ENCODE measurements at regions not wholly inside any gene's neighbourhood (a gene's known extent, or its start where the extent isn't known, plus 50 kb on each side); places are given as distances from the start of the nearest gene placed in this dataset.

DNA sequence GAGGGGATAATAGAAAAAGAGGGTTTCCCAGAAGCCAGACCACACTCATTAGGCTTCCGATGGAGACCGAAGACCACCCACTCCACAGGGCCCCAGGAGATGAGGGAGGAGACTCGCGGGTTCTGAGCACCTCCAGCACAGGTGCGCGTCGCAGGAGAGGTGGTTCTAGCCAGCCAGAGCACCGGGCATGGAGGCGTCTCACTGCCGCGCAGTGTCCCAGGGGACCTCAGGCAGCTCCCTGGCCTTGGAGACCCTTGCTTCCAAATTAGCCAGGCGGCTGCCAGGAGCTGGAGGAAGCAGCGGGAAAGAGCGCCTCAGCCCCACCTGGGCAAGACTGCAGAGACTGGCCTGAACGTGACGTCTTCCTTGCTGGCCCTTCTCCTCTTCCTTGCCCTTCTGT is 115.4 kb upstream of the FBXL7 start:
- Histone ChIP-seq H3K27ac (ENCODE audit: low read depth, low read length, severe bottlenecking) (no peak overlapping the region), H3K9me3 (ENCODE audit: control insufficient read depth, low read length) (no peaks in the 10 kb centered on the region), H3K36me3 (ENCODE audit: control insufficient read depth, insufficient read depth, low read length) (no peaks in the 10 kb centered on the region), H3K4me1 (ENCODE audit: control insufficient read depth, insufficient read depth, low read length, poor library complexity, severe bottlenecking) (no peaks in the 10 kb centered on the region), H3K4me3 (ENCODE audit: extremely low read depth, insufficient read depth, low read length, poor library complexity, severe bottlenecking) (no peak overlapping the region)
- WGBS, 2 experiments (ENCODE audit: insufficient coverage in 2 of 2), result 95 to 97% methylated on average over 12 to 14 of the region's 16 CpGs

DNA sequence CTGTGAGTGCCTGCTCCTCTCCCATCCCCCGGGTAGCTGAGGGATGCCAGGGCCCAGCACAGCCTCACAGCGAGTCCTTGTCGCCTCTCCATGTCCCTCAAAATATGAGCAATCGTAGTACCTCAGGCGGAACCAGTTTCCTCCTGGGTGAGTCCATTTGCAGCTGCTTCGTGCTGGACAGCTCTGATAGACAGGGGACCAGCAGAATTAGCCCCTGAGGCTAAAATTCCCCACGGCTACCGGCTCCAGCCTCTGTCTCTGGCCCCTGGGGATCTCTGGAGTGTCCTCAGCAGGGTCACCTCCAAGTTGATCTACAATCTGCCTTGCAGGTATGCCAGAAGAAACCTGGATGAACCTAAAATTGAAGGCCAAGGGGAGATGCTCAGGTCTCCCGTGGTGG is 115.8 kb upstream of the FBXL7 start:
- H3K36me3 ChIP-seq (ENCODE audit: control insufficient read depth, insufficient read depth, low read length), result no peaks in the 10 kb centered on the region
- WGBS, 2 experiments (ENCODE audit: insufficient coverage in 2 of 2), result 75 to 87% methylated on average over 6 to 7 of the region's 9 CpGs
- no peaks in the 10 kb centered on the region for H3K9me3 ChIP-seq (ENCODE audit: control insufficient read depth, low read length)
- H3K4me3 ChIP-seq (ENCODE audit: extremely low read depth, insufficient read depth, low read length, poor library complexity, severe bottlenecking), result no peak overlapping the region
- no peak overlapping the region for H3K27ac ChIP-seq (ENCODE audit: low read depth, low read length, severe bottlenecking)
- H3K4me1 ChIP-seq (ENCODE audit: control insufficient read depth, insufficient read depth, low read length, poor library complexity, severe bottlenecking), result no peaks in the 10 kb centered on the region

DNA sequence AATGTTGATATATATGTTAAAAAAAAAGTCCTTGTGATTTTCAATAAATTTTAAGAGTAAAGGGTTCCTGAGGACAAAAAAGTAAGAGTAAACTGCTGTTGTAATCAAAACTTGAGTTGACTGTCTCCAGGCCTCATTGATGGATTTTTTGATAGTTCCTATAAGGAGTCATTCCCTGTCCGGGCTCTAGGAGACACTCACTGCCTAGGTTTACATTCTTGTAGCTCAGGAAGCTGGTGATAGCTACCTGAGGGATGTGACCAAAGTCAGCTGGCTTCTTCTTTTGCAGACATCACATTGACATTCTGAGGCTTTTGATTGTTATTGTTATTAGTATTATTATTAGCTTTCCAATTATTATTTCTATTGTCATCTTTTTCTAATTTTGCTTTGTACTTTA is 116.5 kb upstream of the FBXL7 start:
- Histone ChIP-seq H3K4me3 (ENCODE audit: extremely low read depth, insufficient read depth, low read length, poor library complexity, severe bottlenecking) (no peak overlapping the region), H3K9me3 (ENCODE audit: control insufficient read depth, low read length) (no peaks in the 10 kb centered on the region), H3K36me3 (ENCODE audit: control insufficient read depth, insufficient read depth, low read length) (no peaks in the 10 kb centered on the region), H3K27ac (ENCODE audit: low read depth, low read length, severe bottlenecking) (no peak overlapping the region), H3K4me1 (ENCODE audit: control insufficient read depth, insufficient read depth, low read length, poor library complexity, severe bottlenecking) (no peaks in the 10 kb centered on the region)
- WGBS, 2 experiments (ENCODE audit: insufficient coverage in 2 of 2), result 50 to 80% methylated on average over 1 of the region's 1 CpG

DNA sequence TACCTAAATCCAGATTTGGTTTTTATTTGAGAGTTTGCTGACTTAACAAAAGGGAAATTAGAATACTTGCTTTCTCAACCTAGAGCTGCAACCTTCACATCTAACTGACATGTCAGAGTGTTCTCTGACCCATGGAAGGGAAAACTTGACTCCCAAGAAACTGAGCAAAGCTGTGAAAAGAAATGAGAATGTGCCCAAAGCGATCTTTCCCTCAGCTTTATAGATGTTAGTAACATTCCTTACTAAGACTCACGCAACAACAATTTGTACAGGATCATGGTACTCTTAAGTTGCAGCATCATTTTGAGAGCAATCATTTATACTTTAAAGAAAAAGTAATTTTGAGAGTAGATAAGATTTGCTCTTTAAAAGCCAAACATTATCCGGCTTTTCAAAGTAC is 117.0 kb upstream of the FBXL7 start:
- 100% methylated on average over 1 of the region's 3 CpGs; no CpG with 5 or more reads in 1 of the 2 experiments for WGBS, 2 experiments (ENCODE audit: insufficient coverage in 2 of 2)
- no peak overlapping the region for H3K4me3 ChIP-seq (ENCODE audit: extremely low read depth, insufficient read depth, low read length, poor library complexity, severe bottlenecking)
- no peak overlapping the region for H3K27ac ChIP-seq (ENCODE audit: low read depth, low read length, severe bottlenecking)
- H3K4me1 ChIP-seq (ENCODE audit: control insufficient read depth, insufficient read depth, low read length, poor library complexity, severe bottlenecking), result no peaks in the 10 kb centered on the region
- H3K9me3 ChIP-seq (ENCODE audit: control insufficient read depth, low read length), result no peaks in the 10 kb centered on the region
- no peaks in the 10 kb centered on the region for H3K36me3 ChIP-seq (ENCODE audit: control insufficient read depth, insufficient read depth, low read length)

DNA sequence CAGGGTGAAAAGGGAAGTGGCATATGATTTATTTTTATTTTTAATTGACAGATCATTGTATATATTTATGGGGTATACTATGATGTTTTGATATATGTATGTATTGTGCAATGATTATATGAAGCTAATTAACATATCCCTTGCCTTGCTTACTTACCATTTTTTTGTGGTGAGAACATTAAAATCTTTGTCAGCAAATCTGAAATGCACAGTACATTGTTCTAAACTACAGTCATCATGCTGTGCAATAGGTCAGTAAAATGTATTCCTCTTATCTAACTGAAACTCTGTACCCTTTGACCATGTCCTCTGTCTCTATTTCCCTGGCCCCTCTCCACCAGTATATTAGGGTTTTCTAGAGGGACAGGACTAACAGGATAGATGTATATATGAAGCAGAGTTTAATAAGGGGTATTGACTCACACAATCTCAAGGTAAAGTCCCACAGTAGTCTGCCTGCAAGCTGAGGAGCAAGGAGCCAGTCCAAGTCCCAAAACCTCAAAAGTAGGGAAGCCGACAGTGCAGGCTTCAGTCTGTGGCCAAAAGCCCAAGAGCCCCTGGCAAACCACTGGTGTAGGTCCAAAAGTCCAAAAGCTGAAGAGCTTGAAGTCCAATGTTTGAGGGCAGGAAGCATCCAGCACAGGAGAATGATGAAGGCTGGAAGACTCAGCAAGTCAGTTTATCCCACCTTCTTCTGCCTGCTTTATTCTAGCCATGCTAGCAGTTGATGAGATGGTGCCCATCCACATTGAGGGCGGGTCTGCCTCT is 122.2 kb upstream of the FBXL7 start:
- no peak overlapping the region for H3K27ac ChIP-seq (ENCODE audit: low read depth, low read length, severe bottlenecking)
- no peak overlapping the region for H3K4me3 ChIP-seq (ENCODE audit: extremely low read depth, insufficient read depth, low read length, poor library complexity, severe bottlenecking)
- H3K36me3 ChIP-seq (ENCODE audit: control insufficient read depth, insufficient read depth, low read length), result no peaks in the 10 kb centered on the region
- WGBS, 2 experiments (ENCODE audit: insufficient coverage in 2 of 2), result 80 to 83% methylated on average over 2 of the region's 2 CpGs
- H3K9me3 ChIP-seq (ENCODE audit: control insufficient read depth, low read length), result no peaks in the 10 kb centered on the region
- no peaks in the 10 kb centered on the region for H3K4me1 ChIP-seq (ENCODE audit: control insufficient read depth, insufficient read depth, low read length, poor library complexity, severe bottlenecking)

DNA sequence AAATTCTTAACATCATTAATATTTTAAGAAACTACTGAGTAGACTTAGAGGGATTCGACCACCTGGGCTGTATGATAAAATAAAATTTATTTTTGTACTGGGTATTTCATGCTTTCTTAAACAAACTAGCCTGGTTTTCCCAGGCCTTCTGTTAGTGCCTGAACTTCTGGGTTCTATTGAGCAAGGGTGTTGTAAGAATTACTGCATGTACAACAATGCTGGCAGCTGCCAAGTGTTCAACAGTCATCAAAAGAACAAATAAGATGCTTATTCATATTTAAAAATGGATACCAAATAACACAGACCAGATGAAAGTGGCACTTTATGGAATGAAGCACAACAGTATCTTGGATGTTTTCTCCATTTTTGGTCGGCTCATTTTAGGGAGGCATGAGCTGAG is 123.2 kb upstream of the FBXL7 start:
- Histone ChIP-seq H3K9me3 (ENCODE audit: control insufficient read depth, low read length) (no peaks in the 10 kb centered on the region), H3K36me3 (ENCODE audit: control insufficient read depth, insufficient read depth, low read length) (no peaks in the 10 kb centered on the region), H3K4me3 (ENCODE audit: extremely low read depth, insufficient read depth, low read length, poor library complexity, severe bottlenecking) (no peak overlapping the region), H3K4me1 (ENCODE audit: control insufficient read depth, insufficient read depth, low read length, poor library complexity, severe bottlenecking) (no peaks in the 10 kb centered on the region), H3K27ac (ENCODE audit: low read depth, low read length, severe bottlenecking) (no peak overlapping the region)
- WGBS, 2 experiments (ENCODE audit: insufficient coverage in 2 of 2), result no CpG with 5 or more reads among the region's 2 CpGs

DNA sequence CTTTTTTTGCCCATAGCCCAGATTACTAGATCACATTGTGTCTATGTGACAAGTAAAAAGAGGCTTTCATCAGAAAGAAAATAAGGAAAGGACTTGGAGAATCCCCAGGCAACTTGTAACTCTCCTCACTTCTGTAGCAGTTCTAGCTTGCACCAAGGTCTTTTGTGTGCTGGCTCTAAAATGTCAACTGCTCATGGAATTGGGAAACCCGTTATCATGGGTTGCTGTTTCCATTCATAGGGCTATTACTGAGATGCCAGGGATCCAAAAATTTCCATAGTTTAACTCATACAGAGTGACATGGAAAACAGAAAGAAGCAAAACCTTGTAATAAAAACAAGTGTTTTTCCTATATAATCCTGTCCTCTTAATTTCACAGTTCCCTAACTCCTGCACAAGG is 123.9 kb upstream of the FBXL7 start:
- no CpG with 5 or more reads among the region's 1 CpG for WGBS, 2 experiments (ENCODE audit: insufficient coverage in 2 of 2)
- H3K4me3 ChIP-seq (ENCODE audit: extremely low read depth, insufficient read depth, low read length, poor library complexity, severe bottlenecking), result no peak overlapping the region
- H3K36me3 ChIP-seq (ENCODE audit: control insufficient read depth, insufficient read depth, low read length), result no peaks in the 10 kb centered on the region
- no peaks in the 10 kb centered on the region for H3K9me3 ChIP-seq (ENCODE audit: control insufficient read depth, low read length)
- H3K27ac ChIP-seq (ENCODE audit: low read depth, low read length, severe bottlenecking), result no peak overlapping the region
- H3K4me1 ChIP-seq (ENCODE audit: control insufficient read depth, insufficient read depth, low read length, poor library complexity, severe bottlenecking), result no peaks in the 10 kb centered on the region

DNA sequence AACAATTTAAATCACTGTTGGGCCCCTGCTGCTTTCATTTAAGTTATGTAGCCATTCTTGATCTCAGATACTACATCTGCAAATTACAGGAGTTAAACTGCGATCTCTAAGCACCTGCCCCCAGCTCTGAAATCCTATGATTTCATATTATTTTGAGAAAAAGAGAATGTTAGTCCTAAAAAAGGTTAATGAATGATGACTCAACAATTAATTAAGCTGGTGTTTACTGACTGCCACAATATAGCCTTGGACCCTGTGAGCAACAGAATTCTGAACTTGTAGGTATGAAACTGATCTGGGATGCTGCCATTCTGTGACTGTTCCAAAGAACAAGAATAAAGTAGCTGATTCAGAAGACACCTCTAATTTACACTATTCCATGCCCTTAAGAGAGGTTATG is 124.4 kb upstream of the FBXL7 start:
- Histone ChIP-seq H3K36me3 (ENCODE audit: control insufficient read depth, insufficient read depth, low read length) (no peaks in the 10 kb centered on the region), H3K27ac (ENCODE audit: low read depth, low read length, severe bottlenecking) (no peak overlapping the region), H3K4me1 (ENCODE audit: control insufficient read depth, insufficient read depth, low read length, poor library complexity, severe bottlenecking) (no peaks in the 10 kb centered on the region), H3K4me3 (ENCODE audit: extremely low read depth, insufficient read depth, low read length, poor library complexity, severe bottlenecking) (no peak overlapping the region), H3K9me3 (ENCODE audit: control insufficient read depth, low read length) (no peaks in the 10 kb centered on the region)
- no CpG with 5 or more reads among the region's 1 CpG for WGBS, 2 experiments (ENCODE audit: insufficient coverage in 2 of 2)

DNA sequence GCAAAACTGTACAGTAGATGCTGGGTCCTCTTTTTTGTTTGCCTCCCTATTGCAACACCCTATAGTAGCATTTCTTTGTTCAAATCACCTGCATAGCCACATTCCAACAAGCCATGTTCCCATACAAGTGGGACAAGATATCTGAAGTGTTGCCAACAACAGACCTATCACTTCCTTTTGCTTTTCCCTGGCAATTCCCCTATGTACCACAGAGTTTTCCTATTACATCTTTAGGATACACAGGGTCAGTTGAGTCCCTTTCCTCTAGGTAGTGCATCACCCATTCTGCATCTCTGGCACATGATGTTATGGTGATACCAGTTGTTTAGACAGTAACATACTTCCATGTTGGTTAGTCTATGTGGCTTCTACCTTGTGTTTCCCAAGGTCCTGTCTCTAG is 125.1 kb upstream of the FBXL7 start:
- H3K4me1 ChIP-seq (ENCODE audit: control insufficient read depth, insufficient read depth, low read length, poor library complexity, severe bottlenecking), result no peaks in the 10 kb centered on the region
- no peaks in the 10 kb centered on the region for H3K36me3 ChIP-seq (ENCODE audit: control insufficient read depth, insufficient read depth, low read length)
- no peaks in the 10 kb centered on the region for H3K9me3 ChIP-seq (ENCODE audit: control insufficient read depth, low read length)
- H3K27ac ChIP-seq (ENCODE audit: low read depth, low read length, severe bottlenecking), result no peak overlapping the region
- H3K4me3 ChIP-seq (ENCODE audit: extremely low read depth, insufficient read depth, low read length, poor library complexity, severe bottlenecking), result no peak overlapping the region

DNA sequence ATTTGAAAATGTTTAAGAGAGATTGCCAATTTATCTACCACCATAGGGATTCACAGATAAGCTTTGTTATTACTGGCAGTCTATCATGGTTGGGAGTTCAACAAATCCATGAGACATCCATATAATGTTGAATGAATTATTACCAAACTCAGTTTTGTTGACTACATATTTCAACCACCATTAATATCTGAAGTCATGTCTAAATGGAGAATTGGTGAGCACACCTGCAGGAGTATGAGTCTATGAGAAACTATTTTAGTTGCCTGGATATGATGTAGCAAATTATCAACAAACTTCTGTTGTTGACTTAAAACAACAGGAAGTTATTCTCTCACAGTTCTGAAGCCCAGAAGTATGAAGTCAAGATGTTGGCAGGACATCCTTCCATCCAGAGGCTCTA is 126.8 kb upstream of the FBXL7 start:
- no peaks in the 10 kb centered on the region for H3K9me3 ChIP-seq (ENCODE audit: control insufficient read depth, low read length)
- no peak overlapping the region for H3K27ac ChIP-seq (ENCODE audit: low read depth, low read length, severe bottlenecking)
- H3K4me3 ChIP-seq (ENCODE audit: extremely low read depth, insufficient read depth, low read length, poor library complexity, severe bottlenecking), result no peak overlapping the region
- H3K4me1 ChIP-seq (ENCODE audit: control insufficient read depth, insufficient read depth, low read length, poor library complexity, severe bottlenecking), result no peaks in the 10 kb centered on the region
- H3K36me3 ChIP-seq (ENCODE audit: control insufficient read depth, insufficient read depth, low read length), result no peaks in the 10 kb centered on the region

DNA sequence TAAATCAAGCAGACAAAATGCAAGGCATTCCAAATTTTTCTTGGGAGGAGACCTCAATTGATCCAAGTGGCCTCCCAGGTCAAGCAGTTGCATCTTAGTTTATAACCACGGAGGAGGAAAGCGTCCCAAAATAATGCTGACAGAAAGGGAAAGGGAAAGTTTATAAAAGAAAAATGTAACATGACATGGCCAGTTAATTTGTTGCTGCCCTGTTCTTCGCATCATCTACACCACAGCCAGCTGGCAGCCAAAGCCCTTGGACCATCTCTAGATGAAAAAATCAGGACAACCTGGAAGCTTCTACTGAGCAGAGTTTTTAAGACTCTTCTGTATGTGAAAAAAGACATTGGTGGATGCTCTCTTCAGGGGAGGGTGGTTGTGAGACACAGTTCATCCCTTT is 128.8 kb upstream of the FBXL7 start:
- 75 to 83% methylated on average over 1 to 2 of the region's 3 CpGs for WGBS, 2 experiments (ENCODE audit: insufficient coverage in 2 of 2)
- H3K4me1 ChIP-seq (ENCODE audit: control insufficient read depth, insufficient read depth, low read length, poor library complexity, severe bottlenecking), result no peaks in the 10 kb centered on the region
- H3K27ac ChIP-seq (ENCODE audit: low read depth, low read length, severe bottlenecking), result no peak overlapping the region
- no peak overlapping the region for H3K4me3 ChIP-seq (ENCODE audit: extremely low read depth, insufficient read depth, low read length, poor library complexity, severe bottlenecking)
- H3K36me3 ChIP-seq (ENCODE audit: control insufficient read depth, insufficient read depth, low read length), result no peaks in the 10 kb centered on the region
- no peaks in the 10 kb centered on the region for H3K9me3 ChIP-seq (ENCODE audit: control insufficient read depth, low read length)

All from mesodermal cell (in vitro differentiated cells).